Renal cortex interstitium (tissue), 11 donors: ENCODE measurements at regions not wholly inside any gene's neighbourhood (a gene's known extent, or its start where the extent isn't known, plus 50 kb on each side); places are given as distances from the start of the nearest gene placed in this dataset.
"Not testable (repeated sequence)": the region's sequence is repeated elsewhere in the genome, so short reads cannot be mapped to it uniquely, and the experiment has no call there.

Experiments used
- DNase-seq, 11 donors: peaks; one replicate each; pipeline ENCODE4 v3.0.0-alpha.2; 2013; ENCODE audit warnings: low read depth in 9 of 11, low spot score in 4 of 11; ENCODE audit errors: extremely low read depth in 1 of 11

GRCh38 chr17:72466199-72466598, 345.4 kb downstream of the SOX9 start:
- no peak for DNase-seq

- no peak for DNase-seq
Observed at GRCh38 chr17:72466606-72467005, 345.8 kb downstream of the SOX9 start.

GRCh38 chr17:72467841-72468653, 347.2 kb downstream of the SOX9 start:
- DNase-seq = no peak

DNA sequence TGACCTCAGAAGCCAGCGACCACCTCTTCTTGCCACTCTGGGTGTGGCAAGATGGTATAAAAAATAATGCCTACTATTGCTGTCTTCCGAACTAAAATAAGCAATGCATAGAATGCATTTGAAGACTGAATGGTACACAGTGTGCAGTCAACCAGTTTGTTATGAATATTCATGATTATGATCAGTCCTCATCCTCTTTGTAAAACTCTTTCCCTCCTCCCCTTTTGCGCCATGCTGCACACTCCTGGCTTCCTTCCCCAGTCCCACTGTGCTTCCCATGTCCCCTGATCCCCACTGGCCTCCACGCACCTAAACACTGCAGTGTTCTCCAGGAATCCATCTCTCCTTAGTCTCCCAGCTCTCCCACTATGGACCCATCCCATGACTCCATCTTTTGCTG, 348.0 kb downstream of the SOX9 start:
- no peak for DNase-seq

DNA sequence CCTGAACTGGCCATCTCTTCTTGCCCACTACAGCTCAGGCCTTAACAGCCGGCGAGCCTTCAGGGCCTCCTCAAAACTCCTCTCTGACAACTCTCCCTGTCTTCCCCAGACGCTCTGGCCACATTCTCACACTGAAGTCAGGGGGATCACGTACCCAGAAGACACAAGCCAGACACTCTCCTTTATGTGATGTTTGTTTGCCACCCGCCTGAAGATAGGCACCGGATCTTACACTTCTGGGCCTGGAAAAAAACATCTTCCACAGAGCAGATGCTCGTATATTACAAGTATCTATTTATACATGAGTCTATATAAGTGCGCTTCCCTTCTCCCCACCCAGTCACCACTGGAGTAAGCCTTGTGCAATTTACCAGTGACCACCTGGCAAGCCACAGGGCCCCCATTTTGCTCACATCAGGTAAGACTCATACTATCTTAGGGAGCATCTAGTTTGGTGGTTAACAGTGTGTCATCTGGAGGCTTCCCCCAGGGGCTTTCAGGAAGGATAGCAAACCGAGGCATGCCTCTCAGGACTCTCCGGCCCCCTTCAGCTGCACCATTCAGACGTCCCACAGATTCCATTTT, 349.4 kb downstream of the SOX9 start:
- no peak for DNase-seq

GRCh38 chr17:72470734-72471133, 349.9 kb downstream of the SOX9 start:
- no peak for DNase-seq

DNA sequence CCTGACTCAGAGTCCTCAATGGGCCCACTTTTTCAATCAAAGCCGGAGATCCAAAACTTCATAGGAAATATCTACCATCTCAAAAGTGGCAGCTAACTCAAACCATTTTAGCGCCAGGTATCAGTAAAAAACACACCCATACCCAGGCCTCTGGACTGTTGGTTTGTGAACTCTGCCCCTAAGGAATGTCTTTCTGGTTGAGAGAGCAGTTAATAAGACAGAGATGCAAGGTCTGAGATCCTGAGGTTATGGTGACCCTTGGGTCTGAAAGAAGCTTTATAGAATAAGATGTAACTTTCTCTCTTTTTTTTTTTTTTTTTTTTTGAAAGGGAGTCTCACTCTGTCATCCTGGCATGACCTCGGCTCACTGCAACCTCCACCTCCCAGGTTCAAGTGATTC, 350.5 kb downstream of the SOX9 start:
- DNase-seq = no peak

GRCh38 chr17:72472106-72472505, 351.3 kb downstream of the SOX9 start:
- DNase-seq = no peak

GRCh38 chr17:72472853-72473390, 352.1 kb downstream of the SOX9 start:
- DNase-seq = not testable (repeated sequence)

- no peak for DNase-seq
Observed at GRCh38 chr17:72474243-72474642, 353.4 kb downstream of the SOX9 start.

DNA sequence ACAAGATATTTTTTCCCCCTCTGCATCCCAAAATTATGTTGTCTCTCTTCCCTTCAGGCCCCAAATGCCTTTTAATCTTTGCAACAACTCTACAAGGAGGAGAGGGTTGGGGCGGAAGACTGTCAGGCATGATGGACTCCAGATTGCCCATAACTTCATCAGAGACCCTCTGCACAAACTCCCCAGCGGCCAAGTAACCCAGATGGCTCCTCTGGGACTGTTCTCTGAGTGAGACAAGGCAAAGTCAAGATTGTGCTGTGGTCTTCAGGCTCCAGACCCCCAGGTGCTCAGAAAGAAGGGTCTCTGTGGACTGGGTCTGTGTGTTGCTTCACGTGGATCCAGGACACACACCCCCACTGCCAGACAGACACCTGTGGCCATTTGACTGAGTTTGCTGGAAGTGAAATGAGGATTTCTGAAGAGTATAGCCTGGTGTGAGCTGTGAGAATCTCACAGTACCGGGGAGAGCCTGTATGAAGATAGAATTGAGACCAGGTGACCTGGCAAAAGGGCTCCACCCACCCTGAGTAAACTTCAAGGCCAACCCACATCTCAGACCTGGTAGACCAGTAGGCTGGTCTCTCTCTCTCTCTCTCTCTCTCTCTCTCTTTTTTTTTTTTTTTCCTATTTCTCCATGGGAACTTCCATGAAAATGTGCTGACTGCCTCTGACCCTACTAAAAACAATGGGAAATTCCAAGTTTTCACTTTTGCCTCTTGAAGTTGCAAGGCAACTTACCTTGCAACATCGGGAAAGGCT, 354.1 kb downstream of the SOX9 start:
- no peak for DNase-seq

GRCh38 chr17:72476134-72476533, 355.3 kb downstream of the SOX9 start:
- DNase-seq = no peak

DNA sequence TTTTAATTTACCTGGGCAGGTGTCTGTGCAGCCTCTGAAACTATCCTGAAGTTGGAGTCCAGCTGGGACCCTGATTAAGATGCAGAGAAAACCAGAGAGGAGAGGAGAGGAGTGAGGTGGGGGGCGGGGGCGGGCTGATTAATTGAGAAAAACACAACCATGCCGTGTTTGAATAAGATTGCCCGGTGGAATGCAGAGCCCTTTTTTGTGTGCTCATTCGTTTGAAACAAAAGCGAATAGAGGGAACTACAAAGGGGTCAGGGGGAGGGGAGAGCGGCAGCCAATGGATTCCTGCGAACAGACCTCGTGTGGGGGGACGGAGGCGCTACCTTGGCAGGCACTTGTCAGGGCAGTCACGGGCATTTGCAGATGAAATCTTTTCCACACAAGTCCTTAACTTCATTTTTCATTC, 355.8 kb downstream of the SOX9 start:
- DNase-seq = peak in 2 of 11 donors; percentile 70 to 71

DNA sequence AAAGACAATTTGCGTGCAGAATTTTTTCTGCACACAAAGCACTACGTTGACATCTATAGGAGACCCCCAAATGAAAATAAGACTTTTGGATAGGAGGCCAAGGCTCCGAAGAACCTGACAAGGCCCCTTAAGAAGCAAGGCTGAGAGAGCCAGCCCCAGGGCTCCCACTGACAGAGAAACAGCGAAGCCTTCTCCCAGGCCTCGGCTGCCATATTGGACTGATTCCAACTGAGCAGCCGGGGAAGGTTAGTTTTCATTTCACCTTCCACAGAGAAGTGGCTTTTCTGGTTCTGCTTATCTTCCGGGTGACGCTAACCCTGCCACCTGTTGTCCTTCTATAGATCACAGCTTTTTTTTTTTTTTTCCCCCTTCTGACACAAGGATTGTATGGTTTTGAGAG, 356.7 kb downstream of the SOX9 start:
- no peak for DNase-seq

GRCh38 chr17:72479113-72479512, 358.3 kb downstream of the SOX9 start:
- no peak for DNase-seq

- no peak for DNase-seq
Observed at GRCh38 chr17:72481572-72481971, 360.8 kb downstream of the SOX9 start.

- no peak for DNase-seq
Observed at GRCh38 chr17:72485596-72485995, 364.8 kb downstream of the SOX9 start.

- DNase-seq = no peak
Observed at GRCh38 chr17:72486806-72487205, 366.0 kb downstream of the SOX9 start.

- no peak for DNase-seq
Observed at GRCh38 chr17:72487731-72488494, 367.1 kb downstream of the SOX9 start.
